ENCODE measurements at regions not wholly inside any gene's neighbourhood (a gene's known extent, or its start where the extent isn't known, plus 50 kb on each side); places are given as distances from the start of the nearest gene placed in this dataset.

- DNase-seq (ENCODE audit: low spot score) = no peak
- no peaks in the 10 kb centered on the region for H3K36me3 ChIP-seq (replicated peaks in 1 of 2; ENCODE audit: control insufficient read depth in 1 of 2, insufficient read depth in 2 of 2, low read length in 2 of 2)
- ChIA-PET CTCF (ENCODE audit: low intra/inter-chr PET ratio, low total read pairs) (no interaction called here), POLR2A (no interaction called here)
- H3K4me1 ChIP-seq (ENCODE audit: insufficient read depth, low read length) = no peaks in the 10 kb centered on the region
- H3K27me3 ChIP-seq (ENCODE audit: control insufficient read depth in 1 of 2, insufficient read depth in 2 of 2, low read length in 2 of 2) = no peaks in the 10 kb centered on the region
- no peaks in the 10 kb centered on the region for H3K79me2 ChIP-seq (ENCODE audit: insufficient read depth, low read length)
- H2AFZ ChIP-seq (ENCODE audit: low read length) = no peak overlapping the region
- H4K20me1 ChIP-seq (ENCODE audit: insufficient read depth, low read length) = no peaks in the 10 kb centered on the region
- in situ Hi-C loops (cut with HindIII; ENCODE audit: extremely low pct_ligation_motif_present, low pct_unique_long_range_greater_than_20kb) = no loop called here
- intact Hi-C loops (cut with micrococcal nuclease; ENCODE audit: unreplicated experiment) = loop anchor here (5.0 kb wide), 1 partner anchor 769 kb away; no protein-coding TSS in a partner anchor
- no peak overlapping the region for H3K9ac ChIP-seq (ENCODE audit: insufficient read depth, low read depth, low read length)
- no peak overlapping the region for H3K4me3 ChIP-seq (replicated peaks in 1 of 3; ENCODE audit: insufficient read depth in 1 of 3, low read depth in 2 of 3, low read length in 3 of 3)
- H3K4me2 ChIP-seq (ENCODE audit: low read depth, low read length) = no peak overlapping the region
- FAIRE-seq = no peak
- ATAC-seq = no peak
- BruUV-seq (replicated peaks) = no TSS peak
- H3K9me3 ChIP-seq (ENCODE audit: low read length) = no peaks in the 10 kb centered on the region; the same call in 1 of the 2 replicates
- WGBS (ENCODE audit: low lambda C conversion rate) = 43% methylated on average over 2 of the region's 2 CpGs
- TF ChIP-seq KAT7 (CRISPR knock-in tag; IDR thresholded peaks at IDR 0.05; ENCODE audit: borderline replicate concordance) (no peak), GABPB1 (CRISPR knock-in tag; IDR thresholded peaks at IDR 0.05) (no peak), ETS1 (CRISPR knock-in tag; IDR thresholded peaks at IDR 0.05) (no peak), E2F5 (CRISPR knock-in tag; conservative IDR thresholded peaks at IDR 0.05) (no peak), STAT6 (CRISPR knock-in tag; IDR thresholded peaks at IDR 0.05; ENCODE audit: borderline replicate concordance) (no peak), PBX3 (CRISPR knock-in tag; IDR thresholded peaks at IDR 0.05; ENCODE audit: borderline replicate concordance) (no peak), SATB2 (CRISPR knock-in tag; IDR thresholded peaks at IDR 0.05) (no peak), MED1 (CRISPR knock-in tag; IDR thresholded peaks at IDR 0.05) (no peak), CEBPB (IDR thresholded peaks at IDR 0.05; ENCODE audit: borderline replicate concordance, low read depth, low read length) (no peak), ZNF607 (CRISPR knock-in tag; IDR thresholded peaks at IDR 0.05; ENCODE audit: borderline replicate concordance) (no peak), CBX1 (IDR thresholded peaks at IDR 0.05; ENCODE audit: low read depth) (no peak)
- no peak overlapping the region for H3K27ac ChIP-seq (ENCODE audit: extremely low read length, insufficient read depth, low read length)
Observed at GRCh38 chr13:70856025-70856424, 747.8 kb upstream of the KLHL1 start.
